Esophagus squamous epithelium (tissue), 4 donors: ENCODE measurements at regions not wholly inside any gene's neighbourhood (a gene's known extent, or its start where the extent isn't known, plus 50 kb on each side); places are given as distances from the start of the nearest gene placed in this dataset.

ENCODE experiments used
- POLR2A ChIP-seq, 4 donors: fragments of 450-650 bp; IDR thresholded peaks; one replicate each; pipeline ENCODE4 v1.6.1; 2017; ENCODE audit warnings: antibody characterized with exemption in 4 of 4, mild to moderate bottlenecking in 4 of 4, moderate library complexity in 3 of 4
- TF ChIP-seq, protein P1 (sequence below), 6 experiments: fragments of 450-650 bp in 4 of 6; fragments of 200-600 bp in 2 of 6; sonication (generic) in 2 of 6; IDR thresholded peaks; one replicate each; pipeline ENCODE4 v1.5.1; 2016 to 2019; ENCODE audit warnings: antibody characterized with exemption in 6 of 6, mild to moderate bottlenecking in 4 of 6, moderate library complexity in 4 of 6

DNA sequence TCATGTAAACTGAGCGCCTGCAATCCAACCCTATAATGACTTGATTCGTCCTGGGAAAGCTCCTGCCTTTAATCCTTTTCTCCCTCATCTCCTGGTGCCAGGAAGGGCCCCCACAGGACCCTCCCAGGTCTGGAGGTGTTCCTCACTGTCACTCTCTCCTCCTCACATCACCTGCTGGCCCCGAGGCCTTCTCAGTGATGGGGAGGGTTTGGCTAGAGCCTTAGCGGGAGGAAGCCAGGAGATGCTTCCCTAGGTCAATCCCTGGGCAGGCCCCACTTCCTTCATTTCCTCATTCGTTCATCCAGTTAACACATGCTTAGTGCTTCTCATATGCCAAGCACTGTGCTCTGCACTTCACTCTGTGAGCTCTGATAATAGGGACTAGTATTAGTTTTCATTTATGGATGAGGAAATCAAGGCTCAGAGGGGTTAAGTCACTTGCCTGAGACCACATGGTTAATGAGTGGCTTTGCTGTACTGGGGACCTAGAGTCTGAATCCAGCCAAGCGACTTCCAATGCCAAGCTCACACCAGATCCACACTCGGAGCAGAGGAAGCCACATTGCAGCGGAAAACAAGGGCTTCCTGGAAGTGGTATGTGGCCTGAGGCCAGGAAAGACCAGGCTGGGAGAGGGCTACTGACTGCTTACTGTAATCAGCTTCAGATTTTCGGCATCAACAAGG is 50.3 kb upstream of the CHRNB4 start:
- TF ChIP-seq, protein P1, sequence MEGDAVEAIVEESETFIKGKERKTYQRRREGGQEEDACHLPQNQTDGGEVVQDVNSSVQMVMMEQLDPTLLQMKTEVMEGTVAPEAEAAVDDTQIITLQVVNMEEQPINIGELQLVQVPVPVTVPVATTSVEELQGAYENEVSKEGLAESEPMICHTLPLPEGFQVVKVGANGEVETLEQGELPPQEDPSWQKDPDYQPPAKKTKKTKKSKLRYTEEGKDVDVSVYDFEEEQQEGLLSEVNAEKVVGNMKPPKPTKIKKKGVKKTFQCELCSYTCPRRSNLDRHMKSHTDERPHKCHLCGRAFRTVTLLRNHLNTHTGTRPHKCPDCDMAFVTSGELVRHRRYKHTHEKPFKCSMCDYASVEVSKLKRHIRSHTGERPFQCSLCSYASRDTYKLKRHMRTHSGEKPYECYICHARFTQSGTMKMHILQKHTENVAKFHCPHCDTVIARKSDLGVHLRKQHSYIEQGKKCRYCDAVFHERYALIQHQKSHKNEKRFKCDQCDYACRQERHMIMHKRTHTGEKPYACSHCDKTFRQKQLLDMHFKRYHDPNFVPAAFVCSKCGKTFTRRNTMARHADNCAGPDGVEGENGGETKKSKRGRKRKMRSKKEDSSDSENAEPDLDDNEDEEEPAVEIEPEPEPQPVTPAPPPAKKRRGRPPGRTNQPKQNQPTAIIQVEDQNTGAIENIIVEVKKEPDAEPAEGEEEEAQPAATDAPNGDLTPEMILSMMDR (IDR thresholded peaks at IDR 0.05), result no peak
- TF ChIP-seq POLR2A (IDR thresholded peaks at IDR 0.05), result no peak
